WTC11 (cell line): ENCODE measurements at regions not wholly inside any gene's neighbourhood (a gene's known extent, or its start where the extent isn't known, plus 50 kb on each side); places are given as distances from the start of the nearest gene placed in this dataset.

Experiments
- NFYB ChIP-seq: sonication (generic); formaldehyde crosslinking; conservative IDR thresholded peaks from 2 replicates; pipeline ENCODE4 v1.8.0; 2022; ENCODE audit warnings: low read depth, missing genetic modification reagents
- SMAD4 ChIP-seq: sonication (generic); formaldehyde crosslinking; IDR thresholded peaks from 2 replicates; pipeline ENCODE4 v1.8.0; 2022; ENCODE audit warnings: mild to moderate bottlenecking, missing genetic modification reagents
- SP1 ChIP-seq: sonication (generic); formaldehyde crosslinking; conservative IDR thresholded peaks from 2 replicates; pipeline ENCODE4 v1.8.1; 2022; ENCODE audit warnings: missing genetic modification reagents
- TCF7 ChIP-seq: sonication (generic); formaldehyde crosslinking; IDR thresholded peaks from 2 replicates; pipeline ENCODE4 v1.8.0; 2022; ENCODE audit warnings: mild to moderate bottlenecking, low read depth, missing genetic modification reagents, moderate library complexity
- ZNF512 ChIP-seq: sonication (generic); formaldehyde crosslinking; IDR thresholded peaks from 2 replicates; pipeline ENCODE4 v1.8.1; 2022; ENCODE audit warnings: missing genetic modification reagents, borderline replicate concordance
- TF ChIP-seq, protein P1 (sequence below): fragments of 200-600 bp; IDR thresholded peaks from 2 replicates; pipeline ENCODE4 v1.8.0; 2022; ENCODE audit warnings: antibody characterized with exemption
- TF ChIP-seq, protein P2 (sequence below): fragments of 250-450 bp; sonication (Bioruptor Pico); IDR thresholded peaks from 2 replicates; pipeline ENCODE4 v1.9.0; 2021; ENCODE audit warnings: mild to moderate bottlenecking

DNA sequence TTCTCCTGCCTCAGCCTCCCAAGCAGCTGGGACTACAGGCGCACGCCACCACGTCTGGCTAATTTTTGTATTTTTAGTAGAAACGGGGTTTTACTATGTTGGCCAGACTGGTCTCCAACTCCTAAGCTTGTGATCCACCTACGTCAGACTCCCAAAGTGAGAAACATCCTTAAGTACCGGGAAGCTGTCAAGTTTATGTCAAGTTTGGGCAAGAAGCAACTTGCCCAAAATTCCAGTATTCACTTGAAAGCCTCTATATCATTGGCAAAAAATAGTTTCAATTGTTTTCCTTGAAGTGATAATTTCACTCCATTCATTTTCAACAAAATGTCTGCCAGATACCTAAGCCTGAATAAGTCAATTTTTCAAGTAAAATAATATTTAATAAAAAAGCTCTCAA lies 370.0 kb downstream of the FBXO8 start:
- TF ChIP-seq TCF7 (CRISPR knock-in tag) = no peak
- TF ChIP-seq NFYB = no peak
- TF ChIP-seq, protein P1, sequence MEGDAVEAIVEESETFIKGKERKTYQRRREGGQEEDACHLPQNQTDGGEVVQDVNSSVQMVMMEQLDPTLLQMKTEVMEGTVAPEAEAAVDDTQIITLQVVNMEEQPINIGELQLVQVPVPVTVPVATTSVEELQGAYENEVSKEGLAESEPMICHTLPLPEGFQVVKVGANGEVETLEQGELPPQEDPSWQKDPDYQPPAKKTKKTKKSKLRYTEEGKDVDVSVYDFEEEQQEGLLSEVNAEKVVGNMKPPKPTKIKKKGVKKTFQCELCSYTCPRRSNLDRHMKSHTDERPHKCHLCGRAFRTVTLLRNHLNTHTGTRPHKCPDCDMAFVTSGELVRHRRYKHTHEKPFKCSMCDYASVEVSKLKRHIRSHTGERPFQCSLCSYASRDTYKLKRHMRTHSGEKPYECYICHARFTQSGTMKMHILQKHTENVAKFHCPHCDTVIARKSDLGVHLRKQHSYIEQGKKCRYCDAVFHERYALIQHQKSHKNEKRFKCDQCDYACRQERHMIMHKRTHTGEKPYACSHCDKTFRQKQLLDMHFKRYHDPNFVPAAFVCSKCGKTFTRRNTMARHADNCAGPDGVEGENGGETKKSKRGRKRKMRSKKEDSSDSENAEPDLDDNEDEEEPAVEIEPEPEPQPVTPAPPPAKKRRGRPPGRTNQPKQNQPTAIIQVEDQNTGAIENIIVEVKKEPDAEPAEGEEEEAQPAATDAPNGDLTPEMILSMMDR = no peak
- TF ChIP-seq SMAD4 = no peak
- TF ChIP-seq SP1 (CRISPR knock-in tag) = no peak
- TF ChIP-seq, protein P2, sequence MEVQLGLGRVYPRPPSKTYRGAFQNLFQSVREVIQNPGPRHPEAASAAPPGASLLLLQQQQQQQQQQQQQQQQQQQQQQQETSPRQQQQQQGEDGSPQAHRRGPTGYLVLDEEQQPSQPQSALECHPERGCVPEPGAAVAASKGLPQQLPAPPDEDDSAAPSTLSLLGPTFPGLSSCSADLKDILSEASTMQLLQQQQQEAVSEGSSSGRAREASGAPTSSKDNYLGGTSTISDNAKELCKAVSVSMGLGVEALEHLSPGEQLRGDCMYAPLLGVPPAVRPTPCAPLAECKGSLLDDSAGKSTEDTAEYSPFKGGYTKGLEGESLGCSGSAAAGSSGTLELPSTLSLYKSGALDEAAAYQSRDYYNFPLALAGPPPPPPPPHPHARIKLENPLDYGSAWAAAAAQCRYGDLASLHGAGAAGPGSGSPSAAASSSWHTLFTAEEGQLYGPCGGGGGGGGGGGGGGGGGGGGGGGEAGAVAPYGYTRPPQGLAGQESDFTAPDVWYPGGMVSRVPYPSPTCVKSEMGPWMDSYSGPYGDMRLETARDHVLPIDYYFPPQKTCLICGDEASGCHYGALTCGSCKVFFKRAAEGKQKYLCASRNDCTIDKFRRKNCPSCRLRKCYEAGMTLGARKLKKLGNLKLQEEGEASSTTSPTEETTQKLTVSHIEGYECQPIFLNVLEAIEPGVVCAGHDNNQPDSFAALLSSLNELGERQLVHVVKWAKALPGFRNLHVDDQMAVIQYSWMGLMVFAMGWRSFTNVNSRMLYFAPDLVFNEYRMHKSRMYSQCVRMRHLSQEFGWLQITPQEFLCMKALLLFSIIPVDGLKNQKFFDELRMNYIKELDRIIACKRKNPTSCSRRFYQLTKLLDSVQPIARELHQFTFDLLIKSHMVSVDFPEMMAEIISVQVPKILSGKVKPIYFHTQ (CRISPR knock-in tag) = no peak
- no peak for TF ChIP-seq ZNF512 (CRISPR knock-in tag)
